ENCODE measurements at regions not wholly inside any gene's neighbourhood (a gene's known extent, or its start where the extent isn't known, plus 50 kb on each side); places are given as distances from the start of the nearest gene placed in this dataset.
"Not testable (repeated sequence)": the region's sequence is repeated elsewhere in the genome, so short reads cannot be mapped to it uniquely, and the experiment has no call there.

DNA sequence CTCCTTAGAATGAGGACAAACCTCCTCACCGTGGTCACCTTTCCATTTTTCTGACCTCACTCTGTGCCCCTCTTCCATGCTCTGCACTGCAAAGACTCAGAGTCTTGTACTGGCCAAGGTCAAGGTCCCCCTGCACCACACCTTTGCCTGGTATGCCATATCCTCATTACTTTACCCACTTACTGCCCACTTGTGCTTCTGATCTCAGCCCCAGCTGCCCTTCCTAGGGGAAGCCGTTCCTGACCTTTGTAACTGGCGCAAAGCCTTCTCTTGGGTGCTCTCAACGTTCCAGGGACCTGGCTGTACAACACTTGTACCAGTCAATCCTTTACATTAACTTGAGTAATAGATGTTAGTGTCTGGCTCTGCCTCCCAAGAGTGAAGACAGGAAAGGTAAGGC is 256.0 kb downstream of the SV2B start:
- no peak for DNase-seq

DNA sequence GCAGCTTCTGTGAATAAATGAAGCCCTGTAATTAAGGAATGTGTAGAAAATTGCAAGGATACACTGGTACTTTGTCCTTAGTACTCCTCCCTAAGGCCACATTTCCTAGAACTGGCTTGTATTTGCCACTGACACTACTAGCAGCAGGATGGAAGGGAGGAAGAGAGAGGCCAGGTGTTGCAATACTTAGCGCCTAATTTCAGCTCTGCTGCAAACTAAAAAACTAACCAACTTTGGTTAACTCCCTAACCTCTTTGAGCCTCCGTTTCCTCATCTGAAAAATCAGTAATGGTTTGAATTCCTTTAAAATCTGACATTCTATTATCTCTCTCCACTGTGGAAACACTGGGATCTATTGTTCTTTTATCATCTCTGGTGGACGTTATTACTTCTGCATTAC is 257.0 kb downstream of the SV2B start:
- no peak for DNase-seq

DNA sequence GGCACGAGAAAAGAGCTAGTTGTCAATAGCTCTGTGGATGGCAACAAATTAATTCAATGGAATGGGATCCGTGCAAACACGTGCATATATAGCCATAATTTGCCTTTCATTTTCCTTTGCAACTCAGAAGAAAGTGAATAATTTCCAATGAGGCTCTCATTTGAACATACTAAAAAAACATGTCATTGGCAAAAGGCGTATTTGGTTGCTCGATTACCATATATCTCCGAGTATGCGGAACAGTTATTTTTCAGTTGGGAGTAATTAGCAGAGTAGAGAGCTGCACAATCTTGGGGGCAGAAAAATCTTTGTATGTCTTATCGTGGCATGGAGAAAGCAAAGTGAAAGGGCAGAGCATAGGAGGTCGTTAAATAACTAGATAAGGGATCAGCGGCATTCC is 257.4 kb downstream of the SV2B start:
- DNase-seq: no peak

DNA sequence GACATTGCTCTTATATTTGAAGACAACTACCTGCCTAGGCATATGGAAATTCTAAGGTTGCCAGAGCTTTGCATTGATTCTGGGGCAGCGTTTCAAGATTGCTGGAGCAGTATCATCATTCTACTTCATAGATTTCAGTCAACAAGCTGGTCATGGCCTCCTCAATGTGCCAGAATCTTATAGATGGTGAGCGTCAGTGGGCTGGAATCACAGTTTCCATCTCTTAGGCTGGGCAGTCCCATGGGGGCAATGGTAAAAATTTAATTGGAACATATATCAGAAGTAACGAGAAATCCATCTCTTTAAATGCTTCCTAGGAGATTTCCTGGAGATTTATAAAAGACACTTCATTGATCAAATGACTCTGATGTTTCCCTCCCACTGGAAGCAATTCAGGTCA is 258.3 kb downstream of the SV2B start:
- DNase-seq: no peak

DNA sequence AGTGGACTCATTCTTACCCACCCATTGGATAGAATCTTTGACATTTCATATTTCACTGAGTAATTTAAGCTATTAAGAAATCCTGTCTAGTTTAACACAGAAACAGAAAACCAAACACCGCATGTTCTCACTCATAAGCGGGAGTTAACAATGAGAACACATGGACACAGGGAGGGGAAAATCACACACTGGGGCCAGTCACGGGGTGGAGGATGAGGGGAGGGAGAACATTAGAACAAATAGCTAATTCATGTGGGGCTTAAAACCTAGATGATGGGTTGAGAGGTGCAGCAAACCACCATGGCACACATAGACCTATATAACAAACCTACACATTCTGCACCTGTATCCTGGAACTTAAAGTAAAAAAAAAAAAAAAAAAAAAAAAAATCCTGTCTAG is 261.6 kb downstream of the SV2B start:
- DNase-seq: not testable (repeated sequence)

DNA sequence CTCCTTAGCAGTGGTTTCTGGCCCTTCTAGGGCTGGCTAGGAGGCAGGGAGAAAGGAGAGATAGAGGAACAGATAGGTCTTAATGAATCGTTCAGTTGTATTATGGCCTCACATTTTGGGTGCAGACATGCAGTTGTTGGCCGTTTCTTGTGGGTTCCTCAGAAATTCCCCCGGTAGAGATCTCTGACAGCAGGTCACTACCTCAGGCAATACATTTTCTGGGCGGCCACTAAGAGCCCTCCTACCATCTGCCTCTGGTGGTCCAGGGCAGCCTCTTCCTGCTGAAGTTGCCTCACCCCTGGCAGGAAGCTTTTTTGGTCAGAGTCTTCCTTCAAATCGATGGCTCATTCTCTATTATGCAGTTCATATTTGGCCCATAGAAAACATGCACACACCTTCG is 266.1 kb downstream of the SV2B start:
- no peak for DNase-seq

DNA sequence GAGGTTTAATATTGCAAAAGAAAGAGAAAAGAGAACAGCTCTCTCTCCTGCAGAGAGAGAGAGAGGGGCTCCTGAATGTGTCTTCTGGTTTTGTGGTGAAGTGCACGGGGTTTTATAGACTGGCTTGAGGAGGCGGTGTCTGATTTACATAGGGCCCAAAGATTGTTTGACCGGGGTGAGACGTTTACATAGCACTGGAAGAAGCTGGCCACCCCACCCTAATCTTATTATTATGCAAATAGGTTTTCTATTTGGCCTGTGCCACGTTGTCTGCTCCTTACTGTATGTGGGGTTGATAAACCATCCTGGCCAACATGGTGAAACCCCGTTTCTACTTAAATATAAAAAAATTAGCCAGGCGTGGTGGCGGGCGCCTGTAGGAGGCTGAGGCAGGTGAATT is 268.6 kb downstream of the SV2B start:
- DNase-seq: no peak

DNA sequence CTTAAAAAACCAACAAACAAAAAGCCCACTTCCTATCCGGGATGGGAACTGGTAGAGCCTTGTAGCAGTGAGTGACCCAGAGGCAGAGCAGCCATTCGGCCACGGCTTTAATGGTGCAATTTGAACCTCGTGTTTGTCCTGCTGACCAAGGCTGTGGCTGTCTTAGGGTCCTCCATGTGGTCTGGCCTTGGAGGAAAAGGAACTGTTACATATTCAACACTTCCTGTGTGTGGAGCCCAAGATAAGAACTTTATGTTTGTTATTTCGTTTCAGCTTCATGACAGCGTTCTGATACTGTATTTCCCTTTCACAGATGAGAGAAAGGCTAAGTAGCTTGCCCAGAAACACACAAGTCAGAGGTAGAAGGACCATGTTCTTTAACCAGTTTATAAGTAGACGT is 269.8 kb downstream of the SV2B start:
- no peak for DNase-seq

DNA sequence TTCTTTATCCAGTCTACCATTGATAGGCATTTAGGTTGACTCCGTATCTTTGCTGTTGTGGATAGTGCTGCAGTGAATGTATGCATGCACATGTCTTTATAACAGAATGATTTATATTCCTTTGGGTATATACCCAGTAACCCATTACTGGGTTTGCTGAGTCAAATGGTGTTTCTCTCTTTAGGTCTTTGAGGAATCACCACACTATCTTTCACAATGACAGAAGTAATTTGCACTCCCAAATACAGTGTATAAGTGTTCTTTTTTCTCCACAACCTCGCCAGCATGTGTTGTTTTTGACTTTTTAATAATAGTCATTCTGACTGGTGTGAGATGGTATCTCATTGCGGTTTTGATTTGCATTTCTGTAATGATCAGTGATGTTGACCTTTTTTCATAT is 271.3 kb downstream of the SV2B start:
- DNase-seq: not testable (repeated sequence)

DNA sequence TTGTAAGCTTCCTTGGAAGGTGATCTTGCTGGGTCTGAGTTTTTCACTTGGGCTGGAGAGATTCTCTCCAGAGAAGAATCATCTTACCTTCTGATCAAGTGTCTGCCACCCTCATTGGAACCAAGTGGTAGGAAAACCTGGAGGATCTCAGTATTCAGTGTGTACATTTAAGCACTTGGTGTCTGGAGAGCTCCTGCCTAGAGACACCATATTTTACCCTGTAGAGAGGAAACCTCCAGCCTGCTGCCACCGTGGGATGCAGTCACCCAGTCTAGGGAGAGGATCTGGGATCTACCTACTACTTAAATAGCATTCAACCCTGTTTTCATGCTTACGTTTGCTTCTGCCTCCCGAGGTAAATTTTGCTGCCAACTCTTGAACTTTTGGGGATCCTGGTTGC is 274.3 kb downstream of the SV2B start:
- no peak for DNase-seq

DNA sequence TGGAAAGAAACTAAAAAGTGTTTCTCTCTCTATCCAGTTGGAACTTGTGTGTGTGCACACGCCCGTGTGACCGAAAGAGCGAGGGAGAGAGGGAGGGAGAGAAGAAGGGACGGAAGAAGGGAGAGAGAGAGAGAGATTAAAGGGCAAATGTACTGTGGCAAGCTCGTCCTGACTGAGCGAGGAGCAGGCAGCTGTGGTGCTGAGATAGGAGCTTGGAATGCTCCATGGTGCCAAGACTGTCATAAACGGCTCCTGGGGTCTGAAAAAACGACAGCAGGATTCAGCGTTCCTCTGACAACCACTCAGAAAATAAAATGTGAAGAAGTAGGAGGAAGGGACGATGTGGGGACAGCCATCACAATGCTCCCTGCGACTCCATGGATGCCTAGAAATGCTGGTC is 276.0 kb downstream of the SV2B start:
- no peak for DNase-seq

DNA sequence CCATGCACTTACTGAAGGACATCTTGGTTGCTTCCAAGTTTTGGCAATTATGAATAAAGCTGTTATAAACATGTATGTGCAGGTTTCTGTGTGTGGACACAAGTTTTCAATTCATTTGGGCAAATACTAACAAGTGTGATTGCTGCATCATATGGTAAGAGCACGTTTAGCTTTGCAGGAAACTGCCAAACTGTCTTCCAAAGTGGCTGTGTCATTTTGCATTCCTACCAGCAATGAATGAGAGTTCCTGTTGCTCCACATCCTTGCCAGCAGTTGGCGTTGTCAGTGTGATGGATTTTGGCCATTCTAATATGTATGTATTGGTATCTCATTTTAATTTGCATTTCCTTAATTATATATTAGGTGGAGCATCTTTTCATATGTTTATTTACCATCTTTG is 280.1 kb downstream of the SV2B start:
- no peak for DNase-seq

DNA sequence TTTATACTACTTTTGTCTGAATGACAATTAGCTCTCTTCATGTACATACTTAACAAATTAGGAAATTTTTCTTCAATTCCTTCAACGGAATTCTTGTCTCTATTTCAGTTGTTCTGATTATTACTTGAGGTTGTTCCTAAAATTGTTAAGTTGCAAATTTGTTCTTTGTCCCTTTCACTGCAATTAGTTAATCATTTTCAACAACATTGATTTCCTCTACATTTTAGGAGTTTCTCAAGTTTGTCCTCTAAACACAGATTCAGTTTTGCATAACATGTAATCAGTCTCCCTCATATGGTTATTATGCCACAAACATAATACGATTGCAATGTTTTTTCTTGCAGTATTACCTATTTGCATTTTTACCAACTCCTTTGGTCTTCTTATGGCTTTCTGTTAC is 283.5 kb downstream of the SV2B start:
- no peak for DNase-seq

DNA sequence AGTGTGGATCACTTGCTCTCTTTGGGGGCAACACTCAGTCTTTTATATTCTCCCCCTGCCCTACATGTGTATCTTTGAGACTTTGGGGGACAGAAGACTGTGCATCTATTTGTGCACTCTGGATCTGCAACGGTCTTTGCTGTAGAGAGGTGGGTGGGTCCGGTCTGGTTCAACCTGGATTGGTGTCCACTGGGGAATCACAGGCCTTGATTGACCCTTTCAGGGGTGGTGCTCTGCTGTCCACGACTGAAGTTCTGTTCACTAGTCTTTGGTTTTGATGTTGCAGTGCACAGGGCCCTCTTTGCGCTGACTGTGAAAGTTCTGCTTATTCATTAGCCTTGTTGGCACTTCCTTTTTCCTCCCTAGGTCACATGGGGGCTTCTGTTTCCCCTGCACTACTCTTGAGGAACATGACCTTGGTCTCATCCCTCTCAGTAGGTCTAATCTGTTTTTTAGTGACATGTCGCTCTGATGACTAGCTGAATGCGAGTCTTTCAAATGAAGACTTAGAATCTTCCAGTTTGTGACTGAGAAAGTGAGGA is 284.2 kb downstream of the SV2B start:
- DNase-seq: no peak

DNA sequence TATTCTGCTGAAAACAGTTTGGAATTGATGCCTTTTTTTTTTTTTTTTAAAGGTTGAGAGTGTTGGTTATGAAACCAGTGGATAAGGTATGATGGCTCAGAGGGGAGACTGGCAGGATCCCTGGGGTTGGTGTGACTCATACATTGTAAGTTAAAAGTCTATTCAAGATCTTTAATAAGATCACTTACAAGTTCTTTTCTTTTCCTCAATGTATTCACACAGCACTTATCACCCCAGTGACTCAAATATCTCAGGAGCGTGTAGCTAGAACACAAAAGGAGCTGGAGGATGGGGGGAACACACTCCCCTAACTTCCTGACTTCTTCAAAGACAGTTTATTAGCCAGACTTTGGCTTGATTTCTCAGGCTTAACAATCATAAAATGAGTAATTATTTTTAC is 285.3 kb downstream of the SV2B start:
- DNase-seq: no peak

DNA sequence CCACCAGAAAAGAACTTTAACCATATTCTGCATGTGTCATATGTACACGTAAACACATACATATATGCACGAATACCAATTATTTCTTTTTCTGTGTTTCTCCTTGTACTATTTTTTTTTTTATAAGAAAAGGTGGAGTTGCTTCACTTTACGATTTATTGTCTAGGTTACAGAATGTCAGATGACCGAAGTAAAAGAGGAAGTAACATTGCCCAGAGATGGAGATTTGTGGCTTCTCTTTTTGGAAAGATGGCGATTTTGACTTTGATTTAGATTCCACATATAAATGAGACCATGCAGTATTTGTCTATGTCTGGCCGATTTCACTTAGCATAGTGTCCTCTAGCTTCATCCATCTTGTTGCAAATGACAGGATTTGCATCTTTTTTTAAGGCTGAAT is 293.1 kb downstream of the SV2B start:
- DNase-seq: no peak

DNA sequence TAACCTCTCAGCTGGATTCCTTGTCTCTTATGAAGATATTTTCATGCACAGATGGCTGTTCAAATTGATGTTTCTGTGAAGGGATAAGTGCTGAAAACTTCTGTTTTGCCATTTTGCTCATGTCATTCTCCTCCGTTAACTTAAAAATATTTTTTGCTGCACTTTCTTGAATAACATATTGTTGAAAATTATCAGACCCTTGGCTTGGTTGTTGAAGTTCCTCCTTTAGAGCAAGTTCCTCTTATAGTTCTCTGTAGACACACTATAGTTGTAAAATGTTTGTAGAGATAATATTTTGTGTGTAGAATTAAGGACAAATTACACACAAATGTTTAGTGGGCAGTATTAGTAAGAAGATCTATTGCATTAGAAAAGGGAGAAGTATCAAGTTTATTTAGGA is 300.4 kb downstream of the SV2B start:
- no peak for DNase-seq

DNA sequence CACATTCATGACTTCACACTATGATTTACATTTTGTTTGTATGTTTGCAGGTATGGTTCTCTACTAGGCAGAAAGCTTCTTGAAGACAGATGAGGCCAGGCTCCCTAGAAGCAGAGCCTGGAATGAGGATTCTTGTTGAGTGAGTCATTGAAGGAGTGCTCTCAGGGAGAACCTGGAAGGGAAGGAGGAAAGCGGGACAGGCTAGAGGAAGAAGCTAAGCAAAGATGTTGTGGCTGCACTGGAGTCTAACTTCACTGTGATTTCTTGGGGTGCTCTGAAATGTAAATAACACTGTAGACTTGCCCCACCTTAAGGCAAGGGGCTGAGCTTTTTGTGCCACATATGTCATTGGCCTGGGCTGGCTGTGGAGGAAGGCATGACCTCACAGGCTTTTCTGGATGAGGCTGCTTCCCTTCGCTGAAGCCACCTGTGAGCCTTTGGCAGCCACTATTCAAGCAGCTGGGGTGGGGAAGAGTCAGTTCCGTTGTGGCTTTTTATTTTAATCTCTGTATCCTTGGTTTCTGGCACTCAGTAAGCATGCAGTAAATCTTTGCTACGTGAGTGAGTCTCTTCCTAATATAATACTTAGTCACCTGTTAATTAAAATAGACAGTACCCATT is 307.3 kb downstream of the SV2B start:
- no peak for DNase-seq

DNA sequence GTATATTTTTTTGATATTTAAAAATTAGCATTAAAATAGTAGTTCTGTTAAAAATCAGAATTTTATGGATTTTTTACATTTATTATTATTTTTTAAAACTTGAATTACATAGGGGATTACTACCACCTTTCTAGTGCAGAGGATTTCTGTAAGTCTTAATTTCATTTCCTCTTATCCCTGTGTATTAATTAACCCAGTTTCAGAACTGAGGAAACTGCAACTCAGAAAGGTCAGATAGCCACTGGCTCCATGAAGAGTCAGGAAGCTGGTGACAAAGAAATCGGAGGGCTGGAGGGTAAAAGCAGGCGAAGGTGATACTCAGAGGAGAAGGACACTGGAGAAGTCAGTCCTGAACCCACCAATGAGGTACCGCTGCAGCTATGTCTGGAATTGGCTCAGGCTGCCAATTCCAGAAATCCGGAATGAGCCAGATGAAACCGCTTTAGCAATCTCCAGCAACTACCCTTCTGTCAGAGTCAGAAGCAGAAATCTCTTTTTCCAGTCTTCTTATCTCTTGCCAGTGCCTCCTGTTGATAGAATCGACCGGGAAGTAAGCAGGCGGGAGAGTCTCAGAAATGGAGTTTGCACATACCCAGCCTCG is 308.5 kb downstream of the SV2B start:
- peak; percentile 6 for DNase-seq

DNA sequence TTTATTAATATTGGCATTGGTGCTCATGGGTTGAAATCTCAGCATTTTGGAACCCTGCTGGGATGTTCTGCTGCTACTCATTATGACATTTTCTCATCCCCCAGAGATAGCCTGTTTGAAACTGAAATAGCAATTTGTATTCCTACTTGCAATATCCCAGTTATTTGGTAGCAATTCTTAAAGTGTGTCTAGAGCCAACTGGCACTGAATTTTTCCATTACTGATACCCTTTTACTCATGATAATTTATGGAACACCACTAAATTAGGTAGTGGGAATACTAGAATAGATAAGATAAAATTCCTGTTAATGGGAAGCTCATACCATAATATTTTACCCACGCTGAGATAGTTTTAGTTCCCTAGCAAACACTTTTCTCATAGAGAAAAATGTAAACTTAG is 309.3 kb downstream of the SV2B start:
- no peak for DNase-seq

DNA sequence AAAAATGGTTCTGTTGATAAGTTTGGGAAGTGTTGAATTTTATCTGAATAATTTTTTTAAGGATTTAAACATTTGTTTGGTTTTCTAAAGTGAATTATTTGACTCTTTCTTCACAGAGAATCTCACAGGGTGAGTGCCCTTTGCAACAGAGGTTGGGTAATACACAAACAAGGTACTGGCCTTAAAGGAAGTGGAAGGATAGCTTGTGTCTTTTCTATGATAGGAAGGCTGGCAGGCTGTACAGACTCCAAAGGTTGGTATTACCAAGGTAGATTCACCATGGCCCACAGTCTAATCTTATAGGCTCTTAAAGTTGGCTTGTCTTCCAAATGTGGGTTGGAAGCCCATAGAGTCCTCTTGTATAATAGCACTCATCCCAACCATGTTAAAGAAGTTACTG is 311.5 kb downstream of the SV2B start:
- DNase-seq: no peak

DNA sequence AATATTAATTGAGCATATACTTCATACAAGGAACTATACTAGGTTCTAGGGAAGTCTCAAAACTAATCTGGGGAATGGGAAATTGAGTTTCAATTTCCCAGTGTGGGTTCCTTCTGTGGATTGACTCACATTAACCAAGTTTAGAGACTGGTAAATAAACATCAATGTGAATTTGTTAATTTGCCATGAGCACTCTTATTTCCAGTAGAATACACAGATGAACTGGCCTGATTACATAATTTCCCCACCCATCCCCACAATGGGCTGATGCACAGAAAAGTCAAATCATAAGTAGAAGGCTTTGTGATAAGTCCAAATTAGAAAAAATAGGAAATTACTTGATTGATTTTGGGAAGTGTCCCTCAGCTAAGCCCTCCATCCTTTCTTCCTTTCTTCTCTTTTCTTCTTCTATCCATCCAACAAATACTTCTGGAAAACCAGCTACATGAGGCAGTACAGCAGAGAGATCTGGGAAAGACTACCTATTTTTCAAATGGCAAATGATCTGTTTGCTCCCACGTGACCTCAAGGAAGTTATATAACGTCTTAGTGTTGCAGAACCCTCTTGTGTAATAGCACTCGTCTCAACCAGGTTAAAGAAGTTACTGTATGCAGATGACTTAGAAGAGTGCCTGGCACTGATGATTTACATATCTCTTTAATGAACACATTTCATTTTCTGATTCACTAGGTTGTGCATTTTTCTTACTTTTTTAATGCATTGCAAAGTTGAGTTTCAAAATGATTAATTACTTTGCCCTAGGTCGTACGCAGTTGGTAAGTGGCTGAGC is 312.3 kb downstream of the SV2B start:
- DNase-seq: no peak

DNA sequence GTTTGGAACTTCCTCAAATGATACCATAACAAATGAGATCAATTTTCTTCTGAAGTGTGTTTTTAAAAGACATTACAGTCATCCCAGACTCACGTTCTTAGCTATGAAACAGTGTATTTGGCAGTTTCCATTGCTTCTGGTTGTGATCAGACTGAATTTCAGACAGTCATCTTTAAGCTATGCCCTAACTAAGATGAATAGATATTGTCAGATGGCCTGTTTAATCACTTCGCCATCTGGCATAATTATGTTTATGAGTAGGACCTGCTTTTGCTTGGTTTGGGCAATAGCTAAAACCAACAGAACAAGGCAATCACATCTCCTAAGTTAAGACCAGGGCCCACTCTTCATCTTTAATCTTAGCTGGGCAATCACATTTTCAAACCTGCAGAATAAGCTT is 313.1 kb downstream of the SV2B start:
- DNase-seq: no peak

DNA sequence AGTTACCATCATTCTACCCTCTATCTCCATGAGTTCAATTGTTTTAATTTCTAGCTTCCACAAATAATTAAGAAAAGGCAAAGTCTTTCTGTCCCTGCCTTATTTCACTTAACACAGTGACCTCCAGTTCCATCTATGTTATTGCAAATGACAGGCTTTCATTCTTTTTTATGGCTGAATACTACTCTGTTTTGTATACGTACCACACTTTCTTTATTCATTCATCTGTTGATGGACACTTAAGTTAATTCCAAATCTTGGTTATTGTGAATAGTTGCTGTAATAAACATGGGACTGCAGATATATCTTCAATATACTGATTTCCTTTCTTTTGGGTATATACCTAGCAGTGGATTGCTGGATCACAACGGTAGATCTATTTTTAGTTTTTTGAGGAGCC is 314.1 kb downstream of the SV2B start:
- no peak for DNase-seq
